ENCODE measurements at regions not wholly inside any gene's neighbourhood (a gene's known extent, or its start where the extent isn't known, plus 50 kb on each side); places are given as distances from the start of the nearest gene placed in this dataset.

DNA sequence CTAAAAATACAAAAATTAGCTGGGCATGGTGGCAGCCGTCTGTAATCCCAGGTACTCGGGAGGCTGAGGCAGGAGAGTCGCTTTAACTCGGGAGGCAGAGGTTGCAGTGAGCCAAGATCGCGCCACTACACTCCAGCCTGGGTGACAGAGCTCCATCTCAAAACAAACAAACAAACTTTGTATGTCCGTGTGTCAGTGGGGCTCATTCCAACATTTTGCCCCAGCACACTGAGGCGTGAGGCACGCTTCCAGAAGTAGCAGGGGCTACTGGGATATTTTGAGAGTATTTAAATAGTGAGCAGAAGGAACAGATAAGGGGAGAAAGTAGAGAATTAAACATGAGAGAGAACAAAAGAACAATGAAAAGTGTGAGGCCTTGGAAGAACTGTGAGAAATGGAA lies 83.3 kb upstream of the TANK start:
- TF ChIP-seq, protein P1, sequence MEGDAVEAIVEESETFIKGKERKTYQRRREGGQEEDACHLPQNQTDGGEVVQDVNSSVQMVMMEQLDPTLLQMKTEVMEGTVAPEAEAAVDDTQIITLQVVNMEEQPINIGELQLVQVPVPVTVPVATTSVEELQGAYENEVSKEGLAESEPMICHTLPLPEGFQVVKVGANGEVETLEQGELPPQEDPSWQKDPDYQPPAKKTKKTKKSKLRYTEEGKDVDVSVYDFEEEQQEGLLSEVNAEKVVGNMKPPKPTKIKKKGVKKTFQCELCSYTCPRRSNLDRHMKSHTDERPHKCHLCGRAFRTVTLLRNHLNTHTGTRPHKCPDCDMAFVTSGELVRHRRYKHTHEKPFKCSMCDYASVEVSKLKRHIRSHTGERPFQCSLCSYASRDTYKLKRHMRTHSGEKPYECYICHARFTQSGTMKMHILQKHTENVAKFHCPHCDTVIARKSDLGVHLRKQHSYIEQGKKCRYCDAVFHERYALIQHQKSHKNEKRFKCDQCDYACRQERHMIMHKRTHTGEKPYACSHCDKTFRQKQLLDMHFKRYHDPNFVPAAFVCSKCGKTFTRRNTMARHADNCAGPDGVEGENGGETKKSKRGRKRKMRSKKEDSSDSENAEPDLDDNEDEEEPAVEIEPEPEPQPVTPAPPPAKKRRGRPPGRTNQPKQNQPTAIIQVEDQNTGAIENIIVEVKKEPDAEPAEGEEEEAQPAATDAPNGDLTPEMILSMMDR (conservative IDR thresholded peaks at IDR 0.05; ENCODE audit: low read depth, low read length): no peak
- no peak for TF ChIP-seq EZH2 (IDR thresholded peaks at IDR 0.05; ENCODE audit: borderline replicate concordance, low read depth, low read length, poor library complexity, severe bottlenecking)
